Naive thymus-derived CD4-positive, alpha-beta T cell (primary cell): ENCODE measurements at regions not wholly inside any gene's neighbourhood (a gene's known extent, or its start where the extent isn't known, plus 50 kb on each side); places are given as distances from the start of the nearest gene placed in this dataset.

Experiments
- ATAC-seq: fragments of 150-1000 bp; cut with Tn5 transposase; 2 replicates; pipeline ENCODE4 v1.10.0; 2021; ENCODE audit warnings: mild to moderate bottlenecking, moderate library complexity
- CTCF ChIA-PET: fragments of 350-600 bp; sonication (Branson Sonifier 250); formaldehyde crosslinking; loops from one replicate; lab custom pipeline; 2021; ENCODE audit warnings: antibody characterized with exemption; lab: Charles Lee
- POLR2A ChIA-PET: fragments of 350-600 bp; sonication (Branson Sonifier 250); formaldehyde crosslinking; loops from one replicate; lab custom pipeline; 2021; ENCODE audit warnings: antibody characterized with exemption, inconsistent platforms; lab: Charles Lee
- DNase-seq, 9 donors: peaks; one replicate each; pipeline versions ENCODE4 v3.0.0 to v3.0.0-alpha.2; 2020 to 2022; ENCODE audit warnings: mixed read lengths in 1 of 9
- H3K27ac ChIP-seq: one replicate; pipeline ENCODE4 v1.7.0; 2013; ENCODE audit warnings: mild to moderate bottlenecking, low read depth, low read length, moderate library complexity
- H3K27me3 ChIP-seq, 2 donors: one replicate each; pipeline ENCODE4 v1.7.0; 2013; ENCODE audit warnings: low read length in 2 of 2, mild to moderate bottlenecking in 2 of 2, moderate library complexity in 2 of 2; ENCODE audit not compliant: control insufficient read depth in 2 of 2, insufficient read depth in 2 of 2
- H3K36me3 ChIP-seq, 3 experiments: 1 replicate in 2 of 3; 2 replicates in 1 of 3; pipeline ENCODE4 v1.7.0; 2013; ENCODE audit warnings: low read length in 3 of 3, mild to moderate bottlenecking in 3 of 3, moderate library complexity in 1 of 3; ENCODE audit not compliant: insufficient read depth in 3 of 3, control insufficient read depth in 2 of 3
- H3K4me1 ChIP-seq, 2 donors: one replicate each; pipeline ENCODE4 v1.7.0; 2013; ENCODE audit warnings: low read length in 2 of 2, mild to moderate bottlenecking in 2 of 2, moderate library complexity in 1 of 2; ENCODE audit not compliant: control insufficient read depth in 2 of 2, insufficient read depth in 2 of 2
- H3K4me3 ChIP-seq: 2 replicates; pipeline ENCODE4 v1.7.0; 2013; ENCODE audit warnings: mild to moderate bottlenecking, low read length
- H3K9me3 ChIP-seq, 3 experiments: 1 replicate in 2 of 3; 2 replicates in 1 of 3; pipeline ENCODE4 v1.7.0; 2013; ENCODE audit warnings: low read length in 3 of 3; ENCODE audit not compliant: control insufficient read depth in 2 of 3
- H3K27ac Mint-ChIP-seq, 9 donors: one replicate each; pipeline ENCODE4 v1.8.0; 2020 to 2022; ENCODE audit warnings: mixed read lengths in 9 of 9, mild to moderate bottlenecking in 8 of 9, moderate library complexity in 5 of 9, inconsistent platforms in 2 of 9
- H3K27me3 Mint-ChIP-seq, 5 donors: one replicate each; pipeline ENCODE4 v1.8.0; 2021 to 2022; ENCODE audit warnings: mixed read lengths in 5 of 5, mild to moderate bottlenecking in 1 of 5
- H3K36me3 Mint-ChIP-seq, 5 donors: one replicate each; pipeline ENCODE4 v1.8.0; 2020 to 2022; ENCODE audit warnings: mixed read lengths in 5 of 5, mild to moderate bottlenecking in 3 of 5, inconsistent platforms in 1 of 5
- H3K4me1 Mint-ChIP-seq, 7 donors: one replicate each; pipeline ENCODE4 v1.8.0; 2020 to 2022; ENCODE audit warnings: mixed read lengths in 7 of 7, mild to moderate bottlenecking in 3 of 7, inconsistent platforms in 1 of 7
- H3K4me3 Mint-ChIP-seq, 10 donors: one replicate each; pipeline ENCODE4 v1.8.0; 2020 to 2022; ENCODE audit warnings: mild to moderate bottlenecking in 10 of 10, mixed read lengths in 10 of 10, moderate library complexity in 6 of 10, inconsistent platforms in 2 of 10
- H3K9me3 Mint-ChIP-seq, 11 donors: one replicate each; pipeline ENCODE4 v1.8.0; 2020 to 2022; ENCODE audit warnings: mixed read lengths in 11 of 11, mild to moderate bottlenecking in 4 of 11, inconsistent platforms in 1 of 11, moderate library complexity in 1 of 11
- intact Hi-C, 2 donors: fragments of 100-400 bp; cut with micrococcal nuclease; formaldehyde crosslinking; loops; one replicate each; pipeline ENCODE4 v1.15.1; 2023

DNA sequence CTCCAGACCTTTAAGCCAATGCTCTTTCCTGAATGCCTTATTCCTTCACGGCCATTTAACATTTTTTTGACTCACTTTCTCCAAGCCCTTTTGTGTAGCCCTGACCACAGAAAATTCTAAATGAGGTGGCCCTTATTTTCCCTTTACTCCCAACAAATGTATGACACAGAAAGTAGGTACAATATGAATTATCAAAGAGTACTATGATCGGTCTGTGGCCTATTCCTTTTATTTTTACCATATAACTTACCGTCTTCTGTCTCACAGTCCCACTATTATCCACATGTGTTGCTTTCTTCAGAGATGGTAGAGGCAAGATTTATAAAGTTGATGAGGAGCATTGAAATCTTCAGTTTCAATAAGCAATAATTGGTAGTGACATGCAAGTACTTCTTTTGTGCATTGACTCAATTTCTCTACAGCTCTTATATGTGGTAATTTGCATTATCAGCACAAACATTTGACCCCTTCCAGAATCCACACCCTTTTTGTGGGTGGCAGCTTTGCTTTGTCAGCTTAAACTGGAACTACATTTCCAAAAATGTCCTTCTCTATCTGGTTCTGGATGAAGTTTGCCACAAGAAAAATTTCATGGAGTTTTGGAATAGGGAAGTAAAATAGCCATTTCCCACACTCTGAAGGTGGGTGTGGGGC is 143.8 kb upstream of the GADL1 start:
- intact Hi-C loops, result no loop called here
- Histone ChIP-seq H3K36me3 (no peaks in the 10 kb centered on the region), H3K4me3 (no peak overlapping the region), H3K4me1 (no peaks in the 10 kb centered on the region), H3K27me3 (no peaks in the 10 kb centered on the region), H3K9me3 (no peaks in the 10 kb centered on the region), H3K27ac (no peak overlapping the region)
- POLR2A ChIA-PET, result no interaction called here
- Mint-ChIP-seq H3K36me3 (peaks cover 0 to 5% (median 0%) of the 10 kb centered on the region in 5 donors), H3K27me3 (peaks cover 0 to 6% (median 0%) of the 10 kb centered on the region in 5 donors), H3K4me3 (no peak overlapping the region), H3K9me3 (peaks cover 2 to 13% (median 8%) of the 10 kb centered on the region in 11 donors), H3K27ac (no peak overlapping the region), H3K4me1 (no peaks in the 10 kb centered on the region)
- CTCF ChIA-PET, result no interaction called here
- ATAC-seq (no peak), DNase-seq (no peak)

DNA sequence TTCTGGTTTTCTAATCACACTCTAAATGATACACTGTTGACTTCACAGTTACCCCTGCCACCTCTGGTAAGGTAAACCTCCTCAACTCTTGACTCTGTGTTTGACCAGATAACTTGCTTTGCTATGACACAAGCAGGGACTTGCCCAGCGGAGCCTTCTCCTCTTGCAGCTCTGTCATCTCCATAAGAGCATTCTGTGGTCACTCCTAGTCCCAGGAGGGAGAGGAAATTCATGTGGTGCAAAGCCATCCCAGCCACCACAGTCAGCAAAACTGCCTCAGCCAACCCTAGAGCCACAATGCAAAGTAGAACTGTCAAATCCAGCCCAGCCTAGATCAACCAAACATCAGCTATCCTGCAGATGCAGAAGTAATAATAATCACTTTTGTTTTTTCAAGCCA is 144.7 kb upstream of the GADL1 start:
- Mint-ChIP-seq H3K27me3 (peaks cover 0 to under 1% (median 0%) of the 10 kb centered on the region in 5 donors), H3K9me3 (peaks cover 2 to 17% (median 11%) of the 10 kb centered on the region in 11 donors), H3K4me1 (no peaks in the 10 kb centered on the region), H3K4me3 (no peak overlapping the region), H3K27ac (no peak overlapping the region), H3K36me3 (peaks cover 0 to 12% (median 5%) of the 10 kb centered on the region in 5 donors)
- ATAC-seq, result no peak
- ChIA-PET POLR2A (no interaction called here), CTCF (no interaction called here)
- intact Hi-C loops, result no loop called here
- H3K36me3 ChIP-seq, result no peaks in the 10 kb centered on the region
- H3K9me3 ChIP-seq, result no peaks in the 10 kb centered on the region
- DNase-seq, result no peak
- no peaks in the 10 kb centered on the region for H3K27me3 ChIP-seq
- no peak overlapping the region for H3K27ac ChIP-seq
- H3K4me3 ChIP-seq, result no peak overlapping the region
- no peaks in the 10 kb centered on the region for H3K4me1 ChIP-seq

DNA sequence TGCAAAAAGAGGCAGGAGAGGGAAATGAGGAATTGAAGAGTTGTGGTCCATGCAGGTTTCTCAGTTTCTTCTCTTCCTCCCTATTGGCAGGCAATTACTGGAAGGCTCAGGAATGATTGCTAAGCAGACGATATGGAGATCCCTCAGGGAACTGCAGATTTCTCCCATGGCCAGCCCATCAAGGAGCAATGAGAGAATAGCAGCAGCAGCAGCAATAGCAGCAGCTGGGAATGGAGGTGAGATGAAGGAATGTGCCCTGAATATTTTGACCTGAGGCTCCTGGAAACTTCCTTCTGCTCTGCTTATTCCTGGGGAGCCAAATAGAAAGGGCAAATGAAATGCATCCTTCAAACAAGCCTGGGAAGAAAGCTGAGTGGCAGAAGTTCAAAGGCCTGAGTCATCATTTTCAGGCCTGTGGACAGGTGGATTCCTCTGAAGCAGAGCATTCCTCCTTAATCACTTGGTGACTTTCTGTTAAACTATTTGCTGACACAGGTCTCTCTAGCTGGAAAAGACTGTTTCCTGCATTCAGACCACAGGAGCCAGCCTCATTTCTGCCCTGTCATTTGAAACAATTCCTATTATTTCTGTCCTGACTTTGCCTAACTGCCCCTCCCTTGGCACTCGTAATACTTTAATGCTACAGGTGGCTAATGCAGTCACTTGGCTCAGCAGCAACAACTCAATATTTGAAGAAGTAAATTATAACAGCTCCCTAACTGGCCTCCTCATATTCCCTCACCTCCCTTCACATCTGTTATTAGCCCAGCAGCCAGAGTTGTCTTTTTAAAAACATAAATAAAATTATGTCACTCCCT is 146.9 kb upstream of the GADL1 start:
- Histone ChIP-seq H3K4me3 (no peak overlapping the region), H3K36me3 (no peaks in the 10 kb centered on the region), H3K27me3 (no peaks in the 10 kb centered on the region), H3K4me1 (no peaks in the 10 kb centered on the region), H3K27ac (no peak overlapping the region), H3K9me3 (no peaks in the 10 kb centered on the region)
- Mint-ChIP-seq H3K27ac (no peak overlapping the region), H3K4me3 (no peak overlapping the region), H3K9me3 (peaks cover 2 to 17% (median 11%) of the 10 kb centered on the region in 11 donors), H3K36me3 (peaks cover 0 to 12% (median 5%) of the 10 kb centered on the region in 5 donors), H3K4me1 (no peaks in the 10 kb centered on the region), H3K27me3 (no peaks in the 10 kb centered on the region)
- intact Hi-C loops, result no loop called here
- DNase-seq, result no peak
- no peak for ATAC-seq
- ChIA-PET CTCF (no interaction called here), POLR2A (no interaction called here)

DNA sequence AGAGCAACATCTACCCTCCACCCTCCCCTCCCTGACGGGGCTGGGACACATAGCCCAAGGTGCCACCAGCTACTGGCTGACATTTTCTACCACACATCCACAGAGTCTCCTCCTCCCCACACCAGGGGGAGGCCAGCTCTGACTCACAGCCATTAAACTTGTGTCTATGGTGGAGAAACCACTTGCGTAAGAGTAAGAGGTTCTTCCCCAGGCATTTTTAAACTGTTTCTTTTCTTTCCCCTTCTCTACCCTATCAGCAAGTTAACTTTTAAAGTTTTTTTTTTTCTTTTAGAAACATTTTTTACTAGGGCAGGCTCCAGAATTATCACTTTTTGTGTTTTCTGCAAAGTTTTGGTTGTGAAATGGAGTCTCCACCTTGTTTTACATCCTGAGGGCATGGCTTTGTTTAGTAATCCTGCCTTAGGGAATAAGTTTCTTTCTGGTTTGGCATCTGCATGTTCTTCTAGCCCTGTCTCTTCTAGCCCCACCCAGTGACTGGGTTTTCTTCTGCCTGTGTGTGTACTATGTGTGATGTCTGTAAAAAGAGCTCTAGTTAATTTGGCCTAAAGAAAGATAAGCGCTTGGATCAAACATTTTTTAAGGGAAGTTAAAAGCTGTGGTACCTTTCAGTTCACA is 148.8 kb upstream of the GADL1 start:
- Histone ChIP-seq H3K27ac (no peak overlapping the region), H3K9me3 (no peaks in the 10 kb centered on the region), H3K36me3 (no peaks in the 10 kb centered on the region), H3K4me1 (no peaks in the 10 kb centered on the region), H3K27me3 (no peaks in the 10 kb centered on the region), H3K4me3 (no peak overlapping the region)
- ChIA-PET POLR2A (no interaction called here), CTCF (no interaction called here)
- H3K4me3 Mint-ChIP-seq, result no peak overlapping the region
- peaks cover 0 to 12% (median 5%) of the 10 kb centered on the region in 5 donors for H3K36me3 Mint-ChIP-seq
- peaks cover 2 to 17% (median 11%) of the 10 kb centered on the region in 11 donors for H3K9me3 Mint-ChIP-seq
- intact Hi-C loops, result no loop called here
- DNase-seq (no peak), ATAC-seq (no peak)
- H3K27me3 Mint-ChIP-seq, result no peaks in the 10 kb centered on the region
- no peak overlapping the region for H3K27ac Mint-ChIP-seq
- H3K4me1 Mint-ChIP-seq, result no peaks in the 10 kb centered on the region

DNA sequence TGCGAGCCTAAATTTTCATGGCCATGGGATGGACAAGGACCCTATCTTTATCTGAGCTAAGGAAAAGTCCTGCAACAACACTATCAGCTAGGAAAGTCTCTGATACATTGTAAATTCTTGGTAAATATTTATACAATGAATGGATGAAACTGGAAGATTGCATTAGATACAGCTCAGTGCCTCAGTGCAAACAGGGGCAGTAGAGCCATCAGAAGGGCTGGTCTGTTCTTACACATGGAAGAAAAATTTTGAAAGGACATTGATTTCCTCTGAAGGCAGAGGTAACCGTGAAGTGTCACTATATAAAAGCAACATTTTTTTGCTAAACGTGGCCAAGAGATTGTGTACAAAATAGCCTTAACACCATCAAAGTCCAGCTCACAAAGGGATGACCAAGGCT is 153.2 kb upstream of the GADL1 start:
- no peak overlapping the region for H3K4me3 Mint-ChIP-seq
- POLR2A ChIA-PET, result no interaction called here
- H3K27me3 ChIP-seq, result no peaks in the 10 kb centered on the region
- peaks cover 0 to 31% (median 8%) of the 10 kb centered on the region in 11 donors for H3K9me3 Mint-ChIP-seq
- H3K27me3 Mint-ChIP-seq, result peaks cover 0 to 5% (median 0%) of the 10 kb centered on the region in 5 donors
- no peak overlapping the region for H3K4me3 ChIP-seq
- intact Hi-C loops, result no loop called here
- CTCF ChIA-PET, result no interaction called here
- H3K9me3 ChIP-seq, result peaks cover 0 to 5% (median 0%) of the 10 kb centered on the region in 3 experiments
- H3K27ac ChIP-seq, result no peak overlapping the region
- H3K4me1 ChIP-seq, result no peaks in the 10 kb centered on the region
- no peak for ATAC-seq
- no peak for DNase-seq
- H3K36me3 ChIP-seq, result no peaks in the 10 kb centered on the region
- H3K27ac Mint-ChIP-seq, result no peak overlapping the region
- H3K36me3 Mint-ChIP-seq, result peaks cover 0 to 7% (median 5%) of the 10 kb centered on the region in 5 donors
- peaks cover 0 to 4% (median 0%) of the 10 kb centered on the region in 7 donors for H3K4me1 Mint-ChIP-seq

DNA sequence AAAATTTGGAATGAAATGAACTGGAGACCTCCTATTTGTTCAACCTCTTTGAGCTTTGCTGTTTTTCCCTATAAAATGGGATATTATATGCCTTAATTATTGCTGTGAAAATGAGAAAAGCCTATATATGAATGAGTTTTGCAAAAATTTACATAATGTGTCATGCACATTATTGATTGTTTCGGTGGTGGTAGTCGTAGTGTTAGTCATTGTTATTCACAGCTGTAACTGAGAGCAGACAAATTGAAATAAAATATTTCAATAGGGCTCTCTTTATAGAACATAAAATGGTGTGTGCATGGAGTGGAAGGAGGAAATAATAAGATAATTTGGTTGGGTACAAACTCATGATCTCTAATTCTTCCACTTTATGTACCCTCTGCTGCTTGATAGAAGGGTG is 153.7 kb upstream of the GADL1 start:
- Histone ChIP-seq H3K9me3 (peaks cover 0 to 5% (median 0%) of the 10 kb centered on the region in 3 experiments), H3K27ac (no peak overlapping the region), H3K27me3 (no peaks in the 10 kb centered on the region), H3K4me3 (no peak overlapping the region), H3K36me3 (no peaks in the 10 kb centered on the region), H3K4me1 (no peaks in the 10 kb centered on the region)
- intact Hi-C loops, result no loop called here
- ChIA-PET CTCF (no interaction called here), POLR2A (interaction anchor here (0.6 kb wide), 1 partner anchor 440 kb away, joined by 4 read pairs; no protein-coding TSS in a partner anchor)
- H3K9me3 Mint-ChIP-seq, result peaks cover 0 to 29% (median 7%) of the 10 kb centered on the region in 11 donors
- ATAC-seq, result no peak
- peaks cover 0 to 5% (median 0%) of the 10 kb centered on the region in 5 donors for H3K27me3 Mint-ChIP-seq
- DNase-seq, result no peak
- H3K27ac Mint-ChIP-seq, result no peak overlapping the region
- H3K4me3 Mint-ChIP-seq, result no peak overlapping the region
- H3K4me1 Mint-ChIP-seq, result peaks cover 0 to 4% (median 0%) of the 10 kb centered on the region in 7 donors
- H3K36me3 Mint-ChIP-seq, result peaks cover 0 to 7% (median 5%) of the 10 kb centered on the region in 5 donors
